A549 (cell line): ENCODE measurements at regions not wholly inside any gene's neighbourhood (a gene's known extent, or its start where the extent isn't known, plus 50 kb on each side); places are given as distances from the start of the nearest gene placed in this dataset.

Source experiments
- ATAC-seq, 2 experiments: fragments of 200-7000 bp in 1 of 2; fragments of >200 bp in 1 of 2; cut with Nextera tagmentation in 1 of 2; cut with Tn5 transposase in 1 of 2; 3 replicates each; pipeline versions ENCODE4 v1.8.0 to v1.9.1; 2018 to 2020; ENCODE audit warnings: mild to moderate bottlenecking in 1 of 2, moderate library complexity in 1 of 2
- CTCF ChIA-PET: fragments of 300-600 bp; sonication (Branson Sonifier 250); formaldehyde crosslinking; extraction: SDS; loops from one replicate; lab custom pipeline; 2021; ENCODE audit warnings: antibody characterized with exemption, inconsistent platforms; lab: Yijun Ruan, JAX
- POLR2A ChIA-PET: fragments of 350-600 bp; formaldehyde crosslinking; extraction: SDS; loops from one replicate; lab custom pipeline; 2021; ENCODE audit warnings: antibody characterized with exemption, inconsistent platforms; lab: Yijun Ruan, JAX
- DNase-seq, 2 experiments: peaks; one replicate each; pipeline versions ENCODE4 v3.0.0 to v3.0.0-alpha.2; 2011 to 2016; ENCODE audit warnings: low read depth in 1 of 2, low spot score in 1 of 2
- FAIRE-seq: peaks from 2 replicates; lab custom pipeline; 2011; peaks lifted over from hg19 to GRCh38; lab: Jason Lieb, UNC
- H3K27ac ChIP-seq, 2 experiments: fragments of >200 bp; sonication (Bioruptor Twin); formaldehyde crosslinking; 3 replicates each; pipeline ENCODE4 v1.5.1; 2016 to 2017
- H3K4me1 ChIP-seq: fragments of >200 bp; sonication (Bioruptor Twin); formaldehyde crosslinking; 3 replicates; pipeline ENCODE4 v1.6.1; 2016
- H3K4me2 ChIP-seq: fragments of >200 bp; sonication (Bioruptor Twin); formaldehyde crosslinking; 3 replicates; pipeline ENCODE4 v1.6.1; 2016
- H3K4me3 ChIP-seq: fragments of >200 bp; sonication (Bioruptor Twin); formaldehyde crosslinking; 3 replicates; pipeline ENCODE4 v1.5.1; 2016
- H3K9me3 ChIP-seq: fragments of >200 bp; sonication (Bioruptor Twin); formaldehyde crosslinking; 3 replicates; pipeline ENCODE4 v1.6.1; 2016
- BCL3 ChIP-seq: fragments of >200 bp; sonication (Bioruptor Twin); formaldehyde crosslinking; IDR thresholded peaks from 3 replicates; pipeline ENCODE4 v1.6.1; 2016
- BHLHE40 ChIP-seq: IDR thresholded peaks from 2 replicates; pipeline ENCODE4 v1.6.1; 2012; ENCODE audit warnings: low read depth, low read length, inconsistent platforms
- CBX8 ChIP-seq: fragments of 200-600 bp; sonication (generic); IDR thresholded peaks from 2 replicates; pipeline ENCODE4 v1.6.1; 2016
- EHF ChIP-seq: fragments of 250-450 bp; sonication (Bioruptor Pico); IDR thresholded peaks from 2 replicates; pipeline ENCODE4 v1.5.0; 2020; ENCODE audit warnings: mild to moderate bottlenecking
- ESRRA ChIP-seq: fragments of 150-350 bp; IDR thresholded peaks from 2 replicates; pipeline ENCODE4 v1.6.1; 2014; ENCODE audit warnings: mild to moderate bottlenecking, low read length, borderline replicate concordance
- FOSL2 ChIP-seq, 2 experiments: fragments of 450-650 bp in 1 of 2; fragments of >200 bp in 1 of 2; sonication (Bioruptor Twin) in 1 of 2; formaldehyde crosslinking; IDR thresholded peaks; 2 replicates each; pipeline versions ENCODE4 v1.5.0 to v1.6.1; 2016 to 2020; ENCODE audit warnings: mild to moderate bottlenecking in 1 of 2, moderate library complexity in 1 of 2
- GATA3 ChIP-seq: IDR thresholded peaks from 2 replicates; pipeline ENCODE4 v1.6.1; 2012; ENCODE audit warnings: borderline replicate concordance
- HEYL ChIP-seq: fragments of 250-450 bp; sonication (Bioruptor Pico); IDR thresholded peaks from 2 replicates; pipeline ENCODE4 v1.8.0; 2021; ENCODE audit warnings: mild to moderate bottlenecking, moderate library complexity
- HOXA7 ChIP-seq: fragments of 250-450 bp; sonication (Bioruptor Pico); IDR thresholded peaks from 2 replicates; pipeline ENCODE4 v1.5.0; 2020; ENCODE audit warnings: mild to moderate bottlenecking, moderate library complexity
- HOXB13 ChIP-seq: fragments of 250-450 bp; sonication (Bioruptor Pico); IDR thresholded peaks from 2 replicates; pipeline ENCODE4 v1.5.0; 2020; ENCODE audit warnings: low read depth, mild to moderate bottlenecking, moderate library complexity
- MAFK ChIP-seq: fragments of 450-650 bp; IDR thresholded peaks from 2 replicates; pipeline ENCODE4 v1.6.1; 2014; ENCODE audit not compliant: partially characterized antibody
- MAX ChIP-seq: IDR thresholded peaks from 2 replicates; pipeline ENCODE4 v1.6.1; 2012
- MAZ ChIP-seq: fragments of 150-350 bp; IDR thresholded peaks from 2 replicates; pipeline ENCODE4 v1.6.1; 2014; ENCODE audit warnings: antibody characterized with exemption, low read depth, low read length, borderline replicate concordance
- NR3C1 ChIP-seq: fragments of >200 bp; sonication (Bioruptor Twin); formaldehyde crosslinking; IDR thresholded peaks from 3 replicates; pipeline ENCODE4 v1.6.1; 2017
- REST ChIP-seq: fragments of 200-600 bp; sonication (generic); IDR thresholded peaks from 2 replicates; pipeline ENCODE4 v1.6.1; 2016; ENCODE audit warnings: antibody characterized with exemption, mild to moderate bottlenecking, moderate library complexity
- RFX5 ChIP-seq: fragments of 450-650 bp; IDR thresholded peaks from 2 replicates; pipeline ENCODE4 v1.7.1; 2014; ENCODE audit warnings: antibody characterized with exemption, mild to moderate bottlenecking, moderate library complexity
- RNF2 ChIP-seq: fragments of 200-600 bp; sonication (generic); IDR thresholded peaks from 2 replicates; pipeline ENCODE4 v1.6.1; 2016; ENCODE audit warnings: low read depth, mild to moderate bottlenecking, antibody characterized with exemption, moderate library complexity, borderline replicate concordance
- SREBF2 ChIP-seq: fragments of 450-650 bp; IDR thresholded peaks from 2 replicates; pipeline ENCODE4 v1.6.1; 2014; ENCODE audit warnings: mild to moderate bottlenecking, moderate library complexity
- TP53 ChIP-seq: fragments of 250-450 bp; sonication (Bioruptor Pico); IDR thresholded peaks from 2 replicates; pipeline ENCODE4 v1.5.0; 2021; ENCODE audit warnings: mild to moderate bottlenecking, moderate library complexity
- USF2 ChIP-seq: fragments of 450-650 bp; IDR thresholded peaks from 2 replicates; pipeline ENCODE4 v1.6.1; 2014; ENCODE audit warnings: antibody characterized with exemption
- ZNF302 ChIP-seq: fragments of 250-450 bp; sonication (Bioruptor Pico); IDR thresholded peaks from 2 replicates; pipeline ENCODE4 v1.9.0; 2021; ENCODE audit warnings: inconsistent platforms, mild to moderate bottlenecking, moderate library complexity
- WGBS: methylation state at CpG from one replicate; pipeline ENCODE4 v1.1.6; 2017; ENCODE audit errors: missing lambda C conversion rate; 5-methylcytosine and 5-hydroxymethylcytosine counted together
- TF ChIP-seq, protein P1 (sequence below): fragments of 150-350 bp; IDR thresholded peaks from 2 replicates; pipeline ENCODE4 v1.6.1; 2014; ENCODE audit warnings: low read depth, mild to moderate bottlenecking, low read length
- TF ChIP-seq, protein P2 (sequence below): IDR thresholded peaks from 2 replicates; pipeline ENCODE4 v1.6.1; 2012; ENCODE audit warnings: low read depth, borderline replicate concordance

- POLR2A ChIA-PET = no interaction called here
- no peak overlapping the region for H3K4me3 ChIP-seq
Measured at GRCh38 chr21:27429710-27430341, 462.9 kb upstream of the ADAMTS5 start.

DNA sequence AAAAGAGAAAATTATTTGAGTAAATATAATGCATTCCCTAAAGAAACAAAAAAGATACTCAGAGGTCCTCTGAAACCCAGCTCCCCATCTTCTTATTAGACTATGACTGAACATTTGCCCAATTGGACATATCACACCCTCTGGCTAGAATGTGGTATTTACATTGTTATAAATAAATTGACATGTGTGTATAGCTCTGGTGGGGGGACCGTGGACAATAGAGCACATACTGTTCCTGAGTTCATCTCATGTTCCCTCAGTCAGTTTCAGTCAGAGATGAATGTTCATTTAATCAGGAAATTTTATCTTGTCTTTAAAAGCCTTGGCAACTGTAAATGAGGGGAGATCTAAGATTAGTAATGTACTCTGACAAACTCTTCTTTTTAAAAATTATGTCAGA, 459.3 kb upstream of the ADAMTS5 start:
- TF ChIP-seq, protein P1, sequence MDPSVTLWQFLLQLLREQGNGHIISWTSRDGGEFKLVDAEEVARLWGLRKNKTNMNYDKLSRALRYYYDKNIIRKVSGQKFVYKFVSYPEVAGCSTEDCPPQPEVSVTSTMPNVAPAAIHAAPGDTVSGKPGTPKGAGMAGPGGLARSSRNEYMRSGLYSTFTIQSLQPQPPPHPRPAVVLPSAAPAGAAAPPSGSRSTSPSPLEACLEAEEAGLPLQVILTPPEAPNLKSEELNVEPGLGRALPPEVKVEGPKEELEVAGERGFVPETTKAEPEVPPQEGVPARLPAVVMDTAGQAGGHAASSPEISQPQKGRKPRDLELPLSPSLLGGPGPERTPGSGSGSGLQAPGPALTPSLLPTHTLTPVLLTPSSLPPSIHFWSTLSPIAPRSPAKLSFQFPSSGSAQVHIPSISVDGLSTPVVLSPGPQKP = no peak
- 0% methylated on average over 1 of the region's 1 CpG for WGBS
- POLR2A ChIA-PET = no interaction called here
- CTCF ChIA-PET = no interaction called here
- H3K4me2 ChIP-seq = no peak overlapping the region
- no peak overlapping the region for H3K27ac ChIP-seq
- no peak overlapping the region for H3K4me3 ChIP-seq
- ATAC-seq (no peak), FAIRE-seq (no peak), DNase-seq (no peak)
- H3K4me1 ChIP-seq = no peaks in the 10 kb centered on the region
- no peaks in the 10 kb centered on the region for H3K9me3 ChIP-seq

More at GRCh38 chr21:27429710-27430341, 462.9 kb upstream of the ADAMTS5 start:
- CTCF ChIA-PET = no interaction called here
- TF ChIP-seq FOSL2 (IDR thresholded peaks at IDR 0.05) = no peak
- no peak for TF ChIP-seq FOSL2 (CRISPR knock-in tag; IDR thresholded peaks at IDR 0.05)
- no peak for TF ChIP-seq ZNF302 (CRISPR knock-in tag)
- no peak for TF ChIP-seq MAFK
- TF ChIP-seq SREBF2 = no peak
- TF ChIP-seq REST = no peak
- no peak for TF ChIP-seq EHF (CRISPR knock-in tag)
- TF ChIP-seq GATA3 = no peak
- TF ChIP-seq BHLHE40 = no peak
- no peak for TF ChIP-seq HOXA7 (CRISPR knock-in tag)
- no peak for TF ChIP-seq HOXB13 (CRISPR knock-in tag)
- TF ChIP-seq, protein P2, sequence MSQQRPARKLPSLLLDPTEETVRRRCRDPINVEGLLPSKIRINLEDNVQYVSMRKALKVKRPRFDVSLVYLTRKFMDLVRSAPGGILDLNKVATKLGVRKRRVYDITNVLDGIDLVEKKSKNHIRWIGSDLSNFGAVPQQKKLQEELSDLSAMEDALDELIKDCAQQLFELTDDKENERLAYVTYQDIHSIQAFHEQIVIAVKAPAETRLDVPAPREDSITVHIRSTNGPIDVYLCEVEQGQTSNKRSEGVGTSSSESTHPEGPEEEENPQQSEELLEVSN = no peak
- no peak for ATAC-seq
- no peaks in the 10 kb centered on the region for H3K9me3 ChIP-seq
- 0% methylated on average over 3 of the region's 3 CpGs for WGBS
- no peak overlapping the region for H3K4me2 ChIP-seq
- H3K27ac ChIP-seq = no peak overlapping the region
- DNase-seq = no peak
- no peak for FAIRE-seq
- H3K4me1 ChIP-seq = no peaks in the 10 kb centered on the region

DNA sequence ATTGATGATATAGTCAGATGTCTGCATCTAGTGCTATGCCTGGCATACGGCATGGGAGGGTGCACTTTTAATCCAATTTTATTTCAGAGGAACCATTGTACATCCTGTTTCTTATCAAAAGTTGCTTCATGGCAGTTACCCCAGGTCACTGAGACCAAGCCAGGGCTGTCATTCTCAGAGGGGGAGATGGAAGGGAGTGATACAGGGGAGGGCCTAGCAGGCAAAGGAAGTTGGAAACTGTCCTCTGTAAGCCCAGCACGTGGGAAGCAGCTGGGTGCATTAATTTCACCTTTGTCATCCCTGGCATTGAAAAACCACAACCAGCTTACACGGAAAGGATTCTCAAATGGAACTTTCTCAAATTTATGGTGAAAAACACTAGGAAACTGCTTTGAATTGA, 458.7 kb upstream of the ADAMTS5 start:
- no peak overlapping the region for H3K27ac ChIP-seq
- ATAC-seq = no peak
- DNase-seq = no peak
- no peak overlapping the region for H3K4me2 ChIP-seq
- no peaks in the 10 kb centered on the region for H3K9me3 ChIP-seq
- CTCF ChIA-PET = no interaction called here
- POLR2A ChIA-PET = no interaction called here
- no peak for FAIRE-seq
- 6% methylated on average over 3 of the region's 3 CpGs for WGBS
- H3K4me1 ChIP-seq = no peaks in the 10 kb centered on the region
- no peak for TF ChIP-seq TP53 (CRISPR knock-in tag)
- no peak for TF ChIP-seq CBX8
- TF ChIP-seq RFX5 = no peak
- TF ChIP-seq MAZ = no peak
- TF ChIP-seq, protein P2 = no peak
- TF ChIP-seq BCL3 = no peak
- TF ChIP-seq USF2 = no peak
- TF ChIP-seq NR3C1 = no peak
- no peak for TF ChIP-seq FOSL2 (IDR thresholded peaks at IDR 0.05)
- no peak for TF ChIP-seq FOSL2 (CRISPR knock-in tag; IDR thresholded peaks at IDR 0.05)
- TF ChIP-seq ESRRA = no peak
- no peak for TF ChIP-seq GATA3
- no peak for TF ChIP-seq MAX
- TF ChIP-seq HEYL (CRISPR knock-in tag) = no peak
- no peak for TF ChIP-seq RNF2
- H3K4me3 ChIP-seq = no peak overlapping the region
